Stimulated activated CD4-positive, alpha-beta T cell treated with anti-CD3 and anti-CD28 coated beads, Interleukin-15, amount 100 ng/mL, for 48 hours (primary cell): ENCODE measurements at regions not wholly inside any gene's neighbourhood (a gene's known extent, or its start where the extent isn't known, plus 50 kb on each side); places are given as distances from the start of the nearest gene placed in this dataset.
"Not testable (repeated sequence)": the region's sequence is repeated elsewhere in the genome, so short reads cannot be mapped to it uniquely, and the experiment has no call there.

Source experiments
- DNase-seq, 2 donors: peaks; one replicate each; pipeline ENCODE4 v3.0.0-alpha.2; 2020; ENCODE audit warnings: low read depth in 2 of 2

DNA sequence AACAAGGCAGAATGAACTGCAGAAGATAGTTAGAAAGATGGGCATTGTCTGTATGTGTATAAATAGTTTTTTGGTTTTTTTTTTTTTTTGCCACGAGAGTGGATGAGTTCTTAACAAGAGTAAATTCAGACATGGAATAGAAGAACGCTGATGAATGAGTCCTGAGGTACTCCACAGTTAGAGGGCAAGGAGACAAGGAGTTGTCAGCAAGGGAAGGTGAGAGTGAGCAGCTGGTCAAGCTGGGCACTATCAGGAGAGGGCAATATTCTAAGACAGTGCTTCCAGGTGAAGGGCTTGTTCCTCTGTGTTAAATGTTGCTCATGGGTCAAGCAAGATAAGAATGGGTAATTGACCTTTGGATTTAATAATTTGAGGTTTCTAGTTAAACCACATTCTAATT lies 138.6 kb upstream of the FAM78B start:
- no peak for DNase-seq

DNA sequence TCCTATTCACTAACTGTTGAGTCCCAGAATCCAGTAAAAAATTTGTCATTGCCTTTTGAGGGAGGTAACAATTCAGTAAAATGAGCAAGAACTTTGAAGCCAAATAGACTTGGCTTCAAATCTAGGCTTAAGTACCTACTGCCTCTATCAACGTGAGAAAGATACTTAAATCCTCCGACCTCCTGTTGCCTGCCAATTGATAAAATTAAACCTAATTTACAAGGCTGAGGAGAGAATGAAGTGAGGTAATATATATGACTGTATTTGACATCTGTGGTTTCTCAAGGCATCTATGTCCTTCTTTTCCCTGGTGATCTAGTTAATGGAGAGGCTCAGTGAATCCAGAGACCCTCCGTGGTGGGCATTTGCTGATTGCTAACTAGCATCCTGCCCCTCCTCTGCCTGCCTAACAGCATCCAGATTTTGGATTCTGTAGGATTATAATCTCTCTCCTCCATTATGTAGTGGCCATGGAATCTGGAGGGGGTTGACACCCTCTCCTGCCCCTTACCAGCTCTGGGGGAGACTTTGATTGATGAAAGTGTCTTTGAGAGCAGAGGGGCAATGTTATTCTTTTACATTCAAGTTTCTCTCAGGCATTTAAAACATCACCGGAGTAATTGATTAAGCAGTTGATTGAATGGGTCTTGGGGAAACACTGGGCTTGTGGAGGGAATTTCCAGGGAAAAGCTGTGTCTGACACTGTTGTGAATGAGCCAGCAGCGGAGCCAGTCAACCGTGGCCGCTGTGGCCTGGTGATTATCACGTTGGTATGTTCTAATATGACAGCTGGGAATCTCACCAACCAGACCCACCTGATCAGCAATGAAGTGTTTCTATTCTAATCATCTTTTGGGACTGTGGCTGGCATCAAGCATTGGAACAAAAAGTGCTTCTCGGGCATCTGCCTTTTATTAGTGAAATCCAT lies 140.7 kb upstream of the FAM78B start:
- DNase-seq: no peak

DNA sequence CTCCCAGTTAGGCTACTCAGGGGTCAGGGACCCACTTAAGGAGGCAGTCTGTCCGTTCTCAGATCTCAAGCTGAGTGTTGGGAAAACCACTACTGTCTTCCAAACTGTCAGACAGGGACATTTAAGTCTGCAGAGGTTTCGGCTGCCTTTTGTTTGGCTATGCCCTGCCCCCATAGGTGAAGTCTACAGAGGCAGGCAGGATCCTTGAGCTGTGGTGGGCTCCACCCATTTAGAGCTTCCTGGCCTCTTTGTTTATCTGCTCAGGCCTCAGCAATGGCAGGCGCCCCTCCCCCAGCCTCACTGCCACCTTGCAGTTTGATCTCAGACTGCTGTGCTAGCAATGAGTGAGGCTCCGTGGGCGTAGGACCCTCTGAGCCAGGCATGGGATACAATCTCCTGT lies 149.5 kb upstream of the FAM78B start:
- DNase-seq: not testable (repeated sequence)

DNA sequence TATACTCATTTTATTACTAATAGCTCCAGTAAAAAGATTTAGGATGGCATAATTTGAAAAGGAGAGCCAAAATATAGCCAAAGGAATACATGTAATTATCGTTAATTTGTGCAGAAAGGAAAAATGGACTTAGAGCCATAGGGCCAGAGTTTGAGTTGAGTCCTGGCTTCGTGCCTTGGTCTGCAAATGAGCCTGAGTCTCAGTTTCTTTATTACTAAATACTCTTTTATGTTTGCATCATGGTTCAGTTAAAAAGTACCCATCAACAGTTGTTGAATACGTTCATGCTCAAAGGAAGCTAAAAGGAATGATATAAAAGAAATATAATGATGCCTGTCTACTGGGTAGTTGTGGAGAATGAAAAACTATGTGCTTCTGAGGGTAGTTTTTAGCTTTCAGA lies 155.7 kb upstream of the FAM78B start:
- DNase-seq: no peak

DNA sequence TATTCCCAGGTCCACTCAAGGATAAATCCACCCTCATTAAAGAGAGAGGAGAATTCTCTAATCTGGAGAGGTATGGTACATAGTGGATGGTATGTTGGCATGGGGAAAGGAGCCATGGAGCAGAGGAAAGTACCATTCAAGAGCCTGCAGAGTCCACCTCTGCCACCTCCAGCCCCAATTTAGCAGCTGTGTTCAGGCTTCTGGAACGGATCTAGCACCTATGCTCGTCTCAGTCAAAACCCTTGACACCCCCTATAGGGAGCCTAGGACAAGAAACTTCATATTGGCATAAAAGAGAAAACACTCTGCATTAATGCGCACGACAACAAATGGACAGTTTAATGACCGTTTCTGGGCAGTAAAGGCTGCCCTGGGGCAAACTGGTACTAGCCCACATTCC lies 161.1 kb upstream of the FAM78B start:
- no peak for DNase-seq

DNA sequence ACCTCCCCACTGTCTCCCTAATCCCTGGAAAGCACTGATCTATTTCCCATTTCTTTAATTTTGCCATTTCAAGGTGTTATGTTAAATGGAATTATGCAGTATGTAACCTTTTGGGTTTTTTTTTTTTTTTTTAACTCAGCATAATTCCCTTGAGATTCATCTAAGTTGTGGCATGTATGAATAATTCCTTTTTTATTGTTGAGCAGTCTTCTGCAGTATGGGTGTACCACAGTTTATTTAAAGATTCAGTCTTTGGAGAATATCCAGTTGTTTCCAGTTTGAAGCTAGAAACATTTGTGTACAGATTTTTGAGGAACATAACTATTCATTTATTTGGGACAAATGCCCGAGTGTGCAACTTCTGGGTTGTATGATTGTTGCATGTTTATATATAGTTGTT lies 162.2 kb upstream of the FAM78B start:
- no peak for DNase-seq

DNA sequence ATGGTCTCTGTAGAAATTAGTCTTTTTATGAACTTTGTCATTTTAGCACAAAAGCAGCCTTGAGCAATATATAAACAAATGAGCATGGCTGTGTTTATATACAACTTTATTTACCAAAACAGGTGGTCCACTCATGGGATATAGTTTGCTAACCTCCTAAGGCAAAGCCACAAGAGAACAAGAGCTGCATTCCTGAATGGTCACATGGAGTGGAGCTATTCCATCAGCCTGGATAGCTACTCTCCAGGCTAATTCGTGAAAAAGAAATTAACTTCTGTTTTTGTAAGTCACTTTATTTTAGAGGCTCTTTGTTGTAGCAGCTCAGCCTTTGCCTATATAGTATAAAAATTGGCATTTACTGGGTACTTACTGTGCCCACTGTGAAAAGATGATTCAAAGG lies 163.3 kb upstream of the FAM78B start:
- no peak for DNase-seq

DNA sequence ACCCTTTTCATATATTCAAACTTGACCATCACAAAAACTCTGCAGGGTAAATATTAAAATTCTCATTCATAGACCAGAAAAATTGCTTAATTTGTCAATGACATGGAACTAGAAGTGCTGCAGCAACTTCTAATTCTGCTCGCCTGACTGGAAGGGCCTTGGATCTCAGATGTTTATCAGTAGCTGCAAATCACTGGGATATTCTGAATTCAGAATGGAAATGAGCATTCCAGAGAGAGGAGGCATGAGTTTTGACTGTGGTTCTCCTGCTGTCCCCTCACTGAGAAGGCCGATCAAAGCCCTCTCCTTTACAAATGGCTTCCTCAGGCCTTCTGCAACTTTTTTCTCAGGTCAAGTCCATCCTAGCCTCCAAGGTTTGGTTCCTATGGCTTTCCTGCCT lies 171.3 kb upstream of the FAM78B start:
- no peak for DNase-seq

DNA sequence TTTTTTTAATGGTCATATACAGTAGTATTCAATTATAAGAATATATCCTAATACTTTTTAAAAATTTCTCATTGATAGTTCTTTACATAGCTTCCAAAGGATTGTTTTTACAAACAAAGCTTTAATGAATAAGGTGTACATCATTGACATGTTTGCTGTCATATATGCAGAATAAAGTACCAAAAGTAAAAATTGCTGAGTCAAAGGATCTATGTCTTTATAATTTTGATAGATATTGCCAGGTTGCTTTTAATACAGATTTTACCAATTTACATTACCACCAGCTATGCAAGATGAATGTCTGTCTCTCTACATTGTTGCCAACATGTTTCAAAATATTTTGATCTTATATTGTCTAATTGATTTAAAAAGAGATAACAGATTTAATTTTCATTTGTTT lies 173.9 kb upstream of the FAM78B start:
- no peak for DNase-seq

DNA sequence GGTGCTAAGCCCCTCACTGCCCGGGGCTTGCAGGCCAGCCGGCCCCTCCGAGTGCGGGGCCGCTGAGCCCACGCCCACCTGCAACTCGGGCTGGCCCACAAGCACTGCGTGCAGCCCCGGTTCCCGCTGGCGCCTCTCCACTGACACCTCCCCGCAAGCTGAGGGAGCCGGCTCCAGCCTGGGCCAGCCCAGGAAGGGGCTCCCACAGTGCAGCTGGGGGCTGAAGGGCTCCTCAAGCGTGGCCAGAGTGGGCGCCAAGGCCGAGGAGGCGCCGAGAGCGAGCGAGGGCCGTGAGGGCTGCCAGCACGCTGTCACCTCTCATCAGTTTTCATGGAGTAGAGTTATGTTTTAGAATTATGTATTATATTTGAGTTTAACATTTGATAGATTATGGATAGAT lies 176.5 kb upstream of the FAM78B start:
- DNase-seq: no peak

DNA sequence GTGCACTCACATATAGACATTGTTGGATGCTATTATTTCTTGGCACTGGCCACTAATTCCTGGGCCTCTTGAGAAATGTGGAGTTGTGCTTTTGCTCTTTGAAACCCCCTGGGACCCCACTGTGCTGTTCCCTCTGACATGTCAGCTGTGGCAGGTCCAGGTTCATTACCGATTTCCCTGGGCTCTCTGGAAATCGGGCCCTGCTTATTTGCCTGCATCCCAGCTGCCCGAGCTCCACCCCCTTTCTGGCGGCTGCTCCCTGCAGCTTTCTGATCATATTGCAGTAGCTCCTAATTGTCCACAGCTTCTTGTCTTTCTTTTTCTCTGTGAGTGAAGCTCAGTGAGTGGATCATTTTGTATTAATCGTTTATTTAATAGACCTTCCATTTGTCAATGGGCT lies 183.7 kb upstream of the FAM78B start:
- no peak for DNase-seq

DNA sequence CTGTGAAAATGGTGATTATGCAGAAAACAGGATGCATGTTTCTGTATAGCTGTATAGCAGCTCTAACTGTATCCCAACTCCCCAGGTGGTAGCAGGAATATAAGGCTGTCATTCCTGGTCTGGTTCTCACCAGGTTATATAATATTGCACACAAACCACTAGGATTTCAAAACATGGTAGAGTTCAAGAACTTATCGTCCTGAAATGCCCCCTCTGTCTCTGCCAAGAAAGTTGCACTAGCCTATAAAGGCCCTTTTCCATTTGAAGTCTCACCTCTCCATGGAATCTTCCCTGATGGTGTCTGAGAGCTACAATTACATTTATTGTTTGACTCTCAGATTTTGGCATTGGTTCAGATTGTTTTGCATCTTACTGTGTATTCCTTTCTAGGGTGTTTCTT lies 184.9 kb upstream of the FAM78B start:
- DNase-seq: no peak

DNA sequence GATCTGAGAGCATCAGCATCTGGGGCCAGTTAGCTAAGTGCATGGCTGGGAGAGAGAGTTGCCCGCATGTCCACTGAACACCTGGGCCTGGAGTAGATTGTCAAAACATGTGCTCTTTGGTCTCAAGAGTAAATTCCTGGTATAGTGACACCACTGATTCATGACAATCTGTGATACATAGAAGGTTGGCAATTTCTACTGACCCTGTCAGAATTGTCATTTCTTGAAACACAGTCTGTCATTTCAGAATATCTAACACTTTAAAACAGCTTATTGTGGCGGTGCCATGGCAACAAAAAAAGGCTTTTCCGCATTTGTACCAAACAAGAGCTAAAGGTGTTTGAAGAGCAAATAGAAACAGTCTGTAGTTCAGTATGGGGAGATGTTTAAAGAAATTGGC lies 186.4 kb upstream of the FAM78B start:
- no peak for DNase-seq

DNA sequence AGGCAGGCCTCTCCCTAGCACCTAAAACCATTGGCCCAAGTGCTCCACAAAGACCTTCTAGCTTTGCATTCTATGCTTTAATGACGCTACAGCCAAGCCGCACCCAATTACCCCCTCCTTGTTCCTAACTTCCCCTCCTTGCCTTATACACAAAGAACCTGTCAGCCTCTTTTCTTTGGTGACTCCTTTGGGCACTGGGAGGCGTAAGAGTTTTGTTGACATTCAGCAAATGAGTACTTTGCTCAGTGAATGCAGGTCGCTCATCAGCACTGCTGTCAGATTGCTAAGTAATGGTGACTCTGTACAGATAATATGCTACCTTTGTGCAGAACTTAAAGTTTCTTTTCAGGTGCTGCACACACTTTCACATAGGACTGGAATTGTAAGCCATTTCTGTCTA lies 187.6 kb upstream of the FAM78B start:
- no peak for DNase-seq

DNA sequence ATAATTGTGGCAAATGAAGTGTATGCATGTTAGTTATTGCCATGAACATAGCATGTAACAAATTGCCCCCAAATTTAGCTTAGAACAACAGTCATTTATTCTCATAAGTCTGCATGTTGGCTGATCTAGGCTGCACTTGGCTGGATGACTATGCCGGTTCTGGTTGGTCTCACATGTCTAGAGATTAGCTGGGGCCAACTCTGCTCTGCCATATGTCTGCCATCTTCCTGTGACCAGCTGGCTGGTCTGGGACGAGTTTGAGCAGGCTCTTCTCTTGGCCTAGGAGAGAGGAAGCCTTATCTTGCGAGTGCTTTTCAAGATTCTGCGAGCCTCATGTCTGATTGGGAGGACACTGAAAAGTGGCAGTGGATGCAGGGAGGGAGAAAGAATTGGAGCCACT lies 198.3 kb upstream of the FAM78B start:
- no peak for DNase-seq

DNA sequence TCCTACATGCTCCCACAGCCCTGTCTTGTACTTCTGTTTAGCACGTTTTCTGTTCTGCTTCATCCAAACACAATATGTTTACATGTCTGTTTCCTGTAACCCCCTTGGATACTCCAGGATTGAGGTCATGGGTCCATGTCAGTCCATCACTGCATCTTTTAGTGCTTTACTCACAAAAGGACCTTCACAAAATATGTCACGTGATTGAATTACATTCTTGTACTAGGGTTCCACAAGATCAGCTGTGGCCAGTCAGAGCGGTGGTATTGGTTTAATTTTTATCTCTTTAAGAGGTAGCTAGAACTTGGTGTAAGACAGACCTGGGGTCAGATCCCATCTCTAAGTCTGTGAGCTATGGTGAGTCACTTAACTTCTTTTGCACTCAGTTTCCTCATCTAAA lies 201.2 kb upstream of the FAM78B start:
- no peak for DNase-seq

DNA sequence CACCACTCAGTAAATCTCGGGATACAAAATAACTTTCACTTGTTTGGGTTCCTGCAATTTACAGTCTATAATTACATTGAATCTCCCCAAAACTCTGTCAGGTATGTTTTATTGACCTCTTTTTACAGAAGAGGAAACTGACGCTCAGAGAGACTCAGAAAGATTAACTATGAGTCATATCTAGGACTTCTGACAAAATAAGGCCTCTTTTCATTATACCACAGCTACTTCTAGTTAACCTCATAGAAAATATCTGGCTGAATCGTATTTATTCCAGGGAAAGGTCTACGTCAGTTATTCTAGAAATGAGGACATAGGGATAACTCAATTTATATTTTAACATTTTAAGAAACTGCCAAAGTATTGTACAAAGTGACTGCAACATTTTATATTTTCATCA lies 211.1 kb upstream of the FAM78B start:
- no peak for DNase-seq

DNA sequence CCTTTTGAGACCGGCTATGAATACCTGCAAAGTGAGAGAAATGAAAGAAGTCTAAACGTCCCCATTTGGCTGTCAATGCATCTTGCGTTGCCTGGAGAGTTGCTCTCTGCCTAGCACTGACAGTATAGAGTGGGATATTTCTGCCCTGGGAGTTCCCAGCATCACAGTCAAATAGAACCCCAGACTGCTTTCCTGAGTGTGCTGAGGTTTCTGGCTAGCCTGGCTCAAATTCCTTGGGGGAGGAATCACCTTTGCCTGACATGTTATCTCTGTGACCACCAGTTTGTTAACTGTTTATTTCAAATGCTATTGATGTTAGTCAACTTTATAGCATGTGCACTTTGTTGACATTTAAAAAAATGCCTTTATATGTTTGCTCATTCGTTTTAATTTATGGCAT lies 212.0 kb upstream of the FAM78B start:
- no peak for DNase-seq

DNA sequence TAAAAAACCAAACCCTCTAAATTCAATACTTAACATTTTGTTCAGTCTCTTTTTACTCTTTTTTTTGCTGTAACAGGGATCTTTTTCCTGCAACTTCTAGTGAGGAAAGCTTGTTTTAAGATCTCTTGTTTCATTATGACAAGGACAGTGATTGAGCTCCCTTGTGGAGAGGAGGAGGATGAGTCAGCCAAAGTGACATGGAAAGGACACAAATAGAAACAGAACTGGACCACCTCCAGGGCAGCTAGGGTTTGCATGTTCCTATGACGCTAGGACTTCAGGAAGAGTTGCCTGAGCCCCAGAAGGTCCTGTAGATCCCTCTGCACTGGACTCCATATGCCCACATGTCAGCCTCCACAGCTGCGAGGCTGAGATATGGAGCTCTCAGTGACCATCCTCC lies 212.6 kb upstream of the FAM78B start:
- no peak for DNase-seq

DNA sequence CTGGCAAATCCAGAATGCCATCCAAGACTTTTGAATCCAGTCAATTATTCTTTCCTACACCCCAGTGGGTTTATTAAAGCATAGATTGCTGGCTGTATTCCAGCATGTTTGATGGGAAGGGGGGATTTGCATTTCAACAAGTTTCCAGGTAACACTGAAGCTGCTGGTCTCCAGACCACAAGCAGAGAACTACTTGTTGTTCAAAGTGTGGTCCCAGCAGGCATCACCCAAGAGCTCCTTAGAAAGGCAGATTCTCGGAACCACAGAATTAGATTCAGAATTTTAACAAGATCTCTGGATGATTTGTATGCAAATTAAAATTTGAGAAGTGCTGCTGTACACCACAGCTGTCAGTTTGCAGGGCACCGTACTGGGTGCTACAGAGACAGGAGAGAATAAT lies 216.3 kb upstream of the FAM78B start:
- DNase-seq: no peak

DNA sequence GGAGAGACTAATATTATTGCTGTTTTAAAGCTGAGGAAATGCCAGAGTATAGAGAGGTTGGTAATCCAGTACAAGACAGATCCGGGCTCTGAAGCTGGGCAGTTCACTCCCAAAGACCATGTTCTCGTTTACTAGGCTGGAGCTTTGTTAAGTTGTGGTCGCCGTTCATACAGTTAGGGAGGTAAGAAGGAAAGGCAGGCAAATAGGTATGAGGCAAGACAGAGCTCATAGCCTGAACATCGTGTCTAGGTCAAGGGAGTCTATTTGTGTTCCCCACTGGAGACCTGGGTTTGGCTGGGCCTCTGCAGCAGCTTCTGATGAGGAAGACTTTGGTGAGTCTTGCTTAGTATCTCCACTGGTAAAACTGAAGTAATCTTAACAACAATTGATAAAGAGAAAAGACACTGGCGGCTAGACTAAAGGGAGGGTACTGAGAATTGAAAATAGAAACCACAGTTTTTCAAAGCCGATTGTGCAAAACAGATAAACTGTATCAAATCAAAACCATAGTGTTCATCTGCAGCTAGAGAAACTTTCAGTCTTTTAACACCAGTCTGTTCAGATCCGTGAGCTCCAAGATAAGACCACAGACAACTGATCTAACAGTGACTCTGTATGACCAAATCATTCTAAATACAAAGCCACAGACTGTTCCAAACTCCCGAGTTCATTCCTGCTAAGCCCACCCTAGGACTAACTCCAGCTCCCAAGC lies 217.0 kb upstream of the FAM78B start:
- no peak for DNase-seq

DNA sequence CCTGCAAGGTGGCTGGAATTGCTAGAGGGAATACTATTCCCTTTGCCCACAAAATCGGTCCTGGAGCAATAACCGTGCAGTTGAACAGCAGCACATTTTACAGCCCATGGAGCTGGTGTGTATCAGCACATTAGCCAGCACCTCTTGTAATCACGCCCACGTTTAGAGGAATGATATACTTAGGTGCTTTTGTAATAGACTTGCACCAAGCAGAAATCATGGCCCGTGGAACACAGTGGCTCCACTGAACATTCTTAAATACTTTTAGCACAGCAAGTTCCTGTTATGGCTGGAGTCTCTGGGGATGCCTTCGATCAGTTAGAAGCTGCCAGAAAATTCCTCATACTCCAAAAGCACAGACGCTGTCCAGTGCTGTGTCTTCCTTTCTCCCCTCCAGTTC lies 218.1 kb upstream of the FAM78B start:
- no peak for DNase-seq

DNA sequence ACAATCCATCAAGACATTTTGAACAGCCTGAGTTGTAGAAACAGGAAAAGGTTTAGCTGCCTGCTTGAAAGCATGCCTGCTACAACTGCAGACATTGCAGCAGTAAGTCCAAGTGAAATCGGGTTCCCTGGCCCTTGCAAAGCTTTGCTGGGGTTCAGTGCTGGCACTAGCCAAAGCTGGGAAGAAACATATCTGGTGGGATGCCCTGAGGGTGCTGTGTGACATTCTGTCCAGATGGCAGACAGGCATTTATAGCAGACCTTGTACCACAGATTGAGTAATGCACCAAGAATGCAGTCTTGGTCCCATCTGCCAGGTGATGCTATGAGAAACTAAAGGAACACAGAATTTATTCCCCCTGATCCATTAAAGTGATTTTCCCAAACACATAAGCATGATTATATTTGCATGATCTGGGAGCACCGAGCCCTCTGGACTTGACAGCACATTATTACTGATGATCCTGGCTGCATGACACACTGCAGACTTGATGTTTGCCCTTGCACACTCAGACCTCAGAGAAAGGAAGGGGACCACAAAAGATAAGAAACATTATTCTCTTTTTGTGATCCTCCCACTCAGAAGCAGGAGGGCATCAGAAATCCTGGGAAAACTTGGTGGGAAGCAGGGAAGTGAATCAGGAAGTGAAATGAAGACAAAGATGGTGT lies 223.7 kb upstream of the FAM78B start:
- DNase-seq: no peak
